Endothelial cell (in vitro differentiated cells): ENCODE measurements at regions not wholly inside any gene's neighbourhood (a gene's known extent, or its start where the extent isn't known, plus 50 kb on each side); places are given as distances from the start of the nearest gene placed in this dataset.

Experiments used
- DNase-seq: peaks from one replicate; pipeline ENCODE4 v3.0.0; 2021; ENCODE audit warnings: low spot score
- H3K27ac Mint-ChIP-seq: one replicate; pipeline ENCODE4 v1.8.0; 2021; ENCODE audit warnings: mixed read lengths, inconsistent platforms; ENCODE audit not compliant: unreplicated experiment
- H3K27me3 Mint-ChIP-seq: one replicate; pipeline ENCODE4 v1.8.0; 2021; ENCODE audit warnings: mild to moderate bottlenecking, moderate library complexity, mixed read lengths, inconsistent platforms; ENCODE audit not compliant: unreplicated experiment
- H3K36me3 Mint-ChIP-seq: one replicate; pipeline ENCODE4 v1.8.0; 2021; ENCODE audit warnings: mild to moderate bottlenecking, low read depth, mixed read lengths, inconsistent platforms; ENCODE audit not compliant: unreplicated experiment
- H3K4me1 Mint-ChIP-seq: one replicate; pipeline ENCODE4 v1.8.0; 2021; ENCODE audit warnings: mild to moderate bottlenecking, mixed read lengths, inconsistent platforms; ENCODE audit not compliant: unreplicated experiment
- H3K4me3 Mint-ChIP-seq: one replicate; pipeline ENCODE4 v1.8.0; 2021; ENCODE audit warnings: mild to moderate bottlenecking, mixed read lengths, inconsistent platforms; ENCODE audit not compliant: unreplicated experiment
- H3K9me3 Mint-ChIP-seq: one replicate; pipeline ENCODE4 v1.8.0; 2021; ENCODE audit warnings: mixed read lengths, inconsistent platforms; ENCODE audit not compliant: unreplicated experiment
- TF ChIP-seq, protein P1 (sequence below): fragments of 200-600 bp; sonication (generic); IDR thresholded peaks from one replicate; pipeline ENCODE4 v1.5.0; 2021; ENCODE audit warnings: antibody characterized with exemption; ENCODE audit not compliant: unreplicated experiment

DNA sequence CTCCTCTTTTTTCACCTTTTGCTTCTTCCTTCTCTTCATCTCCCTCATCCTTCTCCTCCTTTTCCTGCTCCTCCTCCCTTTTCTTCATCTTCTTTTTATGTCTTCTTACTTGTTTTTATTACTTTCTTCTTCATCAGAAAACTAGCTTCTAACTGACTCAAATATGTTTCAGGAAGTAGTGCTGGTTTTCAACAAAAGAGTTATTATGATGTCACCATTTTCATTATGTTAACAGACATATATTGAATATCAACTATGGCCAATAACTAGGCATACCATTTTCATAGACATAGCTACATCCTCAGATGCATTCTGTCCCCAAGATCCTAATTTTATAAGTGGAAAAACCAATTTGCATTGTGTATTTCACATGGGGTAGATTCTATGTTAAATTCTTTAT lies 252.9 kb upstream of the PAPPA start:
- Mint-ChIP-seq H3K36me3 (no peaks in the 10 kb centered on the region), H3K4me1 (peaks cover 10% of the 10 kb centered on the region), H3K27me3 (no peaks in the 10 kb centered on the region), H3K9me3 (no peaks in the 10 kb centered on the region), H3K4me3 (no peak overlapping the region), H3K27ac (no peak overlapping the region)
- TF ChIP-seq, protein P1, sequence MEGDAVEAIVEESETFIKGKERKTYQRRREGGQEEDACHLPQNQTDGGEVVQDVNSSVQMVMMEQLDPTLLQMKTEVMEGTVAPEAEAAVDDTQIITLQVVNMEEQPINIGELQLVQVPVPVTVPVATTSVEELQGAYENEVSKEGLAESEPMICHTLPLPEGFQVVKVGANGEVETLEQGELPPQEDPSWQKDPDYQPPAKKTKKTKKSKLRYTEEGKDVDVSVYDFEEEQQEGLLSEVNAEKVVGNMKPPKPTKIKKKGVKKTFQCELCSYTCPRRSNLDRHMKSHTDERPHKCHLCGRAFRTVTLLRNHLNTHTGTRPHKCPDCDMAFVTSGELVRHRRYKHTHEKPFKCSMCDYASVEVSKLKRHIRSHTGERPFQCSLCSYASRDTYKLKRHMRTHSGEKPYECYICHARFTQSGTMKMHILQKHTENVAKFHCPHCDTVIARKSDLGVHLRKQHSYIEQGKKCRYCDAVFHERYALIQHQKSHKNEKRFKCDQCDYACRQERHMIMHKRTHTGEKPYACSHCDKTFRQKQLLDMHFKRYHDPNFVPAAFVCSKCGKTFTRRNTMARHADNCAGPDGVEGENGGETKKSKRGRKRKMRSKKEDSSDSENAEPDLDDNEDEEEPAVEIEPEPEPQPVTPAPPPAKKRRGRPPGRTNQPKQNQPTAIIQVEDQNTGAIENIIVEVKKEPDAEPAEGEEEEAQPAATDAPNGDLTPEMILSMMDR: no peak
- no peak for DNase-seq

DNA sequence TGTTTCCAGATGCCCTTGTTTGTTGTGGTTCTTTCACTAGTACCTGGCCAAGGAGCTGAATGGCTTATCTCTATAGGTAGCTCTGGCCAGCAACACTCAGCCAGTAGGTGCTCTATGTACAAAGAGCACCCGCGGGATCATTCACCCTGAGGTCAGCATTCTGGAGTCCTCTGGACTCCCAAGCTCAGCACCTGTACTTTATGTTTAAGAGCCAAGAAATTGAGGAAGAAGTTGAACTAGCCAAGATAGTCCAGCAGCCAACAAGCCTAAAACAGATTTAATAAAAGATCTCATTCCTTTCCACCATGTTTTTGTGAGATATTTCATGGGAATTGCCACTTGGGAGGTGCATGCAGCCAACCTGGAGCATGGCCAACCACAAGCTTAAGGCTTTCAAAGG lies 242.6 kb upstream of the PAPPA start:
- TF ChIP-seq, protein P1: no peak
- H3K9me3 Mint-ChIP-seq: no peaks in the 10 kb centered on the region
- no peak for DNase-seq
- no peaks in the 10 kb centered on the region for H3K27me3 Mint-ChIP-seq
- H3K36me3 Mint-ChIP-seq: no peaks in the 10 kb centered on the region
- no peaks in the 10 kb centered on the region for H3K4me1 Mint-ChIP-seq
- no peak overlapping the region for H3K4me3 Mint-ChIP-seq
- no peak overlapping the region for H3K27ac Mint-ChIP-seq

DNA sequence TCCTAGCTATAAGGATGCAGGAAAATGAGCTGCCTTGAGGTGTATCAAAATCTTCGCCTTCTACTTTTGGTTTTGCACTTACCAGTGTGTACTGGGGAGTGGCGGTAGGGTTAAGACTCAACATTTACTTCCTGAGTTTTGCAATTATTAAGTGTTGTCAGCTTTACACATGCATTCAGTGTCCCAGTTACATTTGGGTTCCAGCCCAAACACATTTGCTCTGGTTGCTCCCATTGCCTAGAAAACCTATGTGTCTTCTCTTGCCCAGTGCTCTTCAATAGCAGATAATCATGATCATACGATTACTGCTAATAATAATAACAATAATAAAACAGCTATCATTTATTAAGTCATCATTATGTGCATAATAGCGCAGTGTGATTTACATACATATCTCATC lies 241.5 kb upstream of the PAPPA start:
- no peaks in the 10 kb centered on the region for H3K36me3 Mint-ChIP-seq
- no peak overlapping the region for H3K27ac Mint-ChIP-seq
- H3K9me3 Mint-ChIP-seq: no peaks in the 10 kb centered on the region
- H3K4me3 Mint-ChIP-seq: no peak overlapping the region
- H3K4me1 Mint-ChIP-seq: no peaks in the 10 kb centered on the region
- TF ChIP-seq, protein P1: no peak
- DNase-seq: no peak
- H3K27me3 Mint-ChIP-seq: no peaks in the 10 kb centered on the region

DNA sequence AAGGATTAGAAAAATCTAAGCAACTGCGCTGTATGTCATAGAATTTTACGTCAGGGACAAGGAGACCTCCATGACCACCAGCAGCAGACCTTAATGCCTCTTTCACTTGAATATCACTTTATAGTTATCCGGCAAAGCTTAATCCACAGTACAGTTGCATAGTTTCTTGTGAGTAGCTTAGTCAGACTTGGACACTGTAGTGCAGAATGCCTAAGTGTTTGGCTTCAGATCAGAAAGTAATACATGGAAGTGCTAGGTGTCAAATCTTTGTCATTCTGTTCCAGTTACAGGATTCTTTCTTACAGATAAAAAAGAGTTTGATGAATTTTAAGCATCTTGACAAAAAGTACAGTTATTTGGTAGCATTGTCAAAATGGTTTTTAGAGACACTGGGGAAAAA lies 239.9 kb upstream of the PAPPA start:
- Mint-ChIP-seq H3K27me3 (no peaks in the 10 kb centered on the region), H3K9me3 (no peaks in the 10 kb centered on the region), H3K4me1 (no peaks in the 10 kb centered on the region), H3K4me3 (no peak overlapping the region), H3K36me3 (no peaks in the 10 kb centered on the region), H3K27ac (no peak overlapping the region)
- DNase-seq: no peak
- TF ChIP-seq, protein P1: no peak

DNA sequence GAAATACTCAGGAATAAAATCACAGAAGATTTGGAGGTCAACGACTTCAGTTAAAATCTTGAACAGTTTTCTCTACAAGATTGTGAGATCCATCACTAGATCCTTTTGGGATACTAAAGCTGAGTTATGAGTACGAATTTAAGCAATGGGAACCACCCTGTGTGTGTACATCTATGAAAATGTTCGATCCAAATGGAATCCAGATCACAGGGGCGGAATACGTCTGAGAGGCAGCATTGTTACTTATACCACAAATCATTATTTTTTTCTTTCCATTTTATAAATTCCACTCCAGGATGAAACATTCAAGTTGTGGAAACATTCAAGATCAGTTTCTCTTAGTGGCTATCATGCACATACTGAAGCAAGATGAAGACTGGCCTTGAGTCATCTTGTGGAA lies 239.3 kb upstream of the PAPPA start:
- Mint-ChIP-seq H3K9me3 (no peaks in the 10 kb centered on the region), H3K4me1 (no peaks in the 10 kb centered on the region), H3K27ac (no peak overlapping the region), H3K4me3 (no peak overlapping the region), H3K27me3 (no peaks in the 10 kb centered on the region), H3K36me3 (no peaks in the 10 kb centered on the region)
- DNase-seq: no peak
- TF ChIP-seq, protein P1: no peak
